Activated naive CD8-positive, alpha-beta T cell treated with anti-CD3 and anti-CD28 coated beads, Interleukin-2, amount 10 ng/mL, durations not matched to agents 7 days and 5 days (primary cell): ENCODE measurements at regions not wholly inside any gene's neighbourhood (a gene's known extent, or its start where the extent isn't known, plus 50 kb on each side); places are given as distances from the start of the nearest gene placed in this dataset.
"Not testable (repeated sequence)": the region's sequence is repeated elsewhere in the genome, so short reads cannot be mapped to it uniquely, and the experiment has no call there.

Source experiments
- ATAC-seq: fragments of 150-1000 bp; cut with Tn5 transposase; one replicate; pipeline ENCODE4 v1.10.0; 2021; ENCODE audit warnings: low read depth, moderate library complexity
- POLR2A ChIA-PET: fragments of 350-600 bp; sonication (Branson Sonifier 250); formaldehyde crosslinking; loops from one replicate; lab custom pipeline; 2021; ENCODE audit warnings: antibody characterized with exemption; lab: Charles Lee
- DNase-seq: peaks from one replicate; pipeline ENCODE4 v3.0.0; 2021
- H3K27ac Mint-ChIP-seq: one replicate; pipeline ENCODE4 v1.8.0; 2022; ENCODE audit warnings: mild to moderate bottlenecking, mixed read lengths
- H3K27me3 Mint-ChIP-seq: one replicate; pipeline ENCODE4 v1.8.0; 2022; ENCODE audit warnings: mild to moderate bottlenecking, moderate library complexity, mixed read lengths
- H3K36me3 Mint-ChIP-seq: one replicate; pipeline ENCODE4 v1.8.0; 2021; ENCODE audit warnings: mild to moderate bottlenecking, mixed read lengths
- H3K4me1 Mint-ChIP-seq: one replicate; pipeline ENCODE4 v1.8.0; 2021; ENCODE audit warnings: mixed read lengths
- H3K4me3 Mint-ChIP-seq: one replicate; pipeline ENCODE4 v1.8.0; 2022; ENCODE audit warnings: mild to moderate bottlenecking, moderate library complexity, mixed read lengths
- H3K9me3 Mint-ChIP-seq: one replicate; pipeline ENCODE4 v1.8.0; 2021; ENCODE audit warnings: mixed read lengths

- ATAC-seq (no peak), DNase-seq (no peak)
- Mint-ChIP-seq H3K9me3 (peaks cover 2% of the 10 kb centered on the region), H3K36me3 (no peaks in the 10 kb centered on the region), H3K4me1 (no peaks in the 10 kb centered on the region), H3K27ac (no peak overlapping the region), H3K27me3 (no peaks in the 10 kb centered on the region), H3K4me3 (no peak overlapping the region)
- POLR2A ChIA-PET = no interaction called here
These were observed 300.3 kb downstream of the MRPS30 start for GRCh38 chr5:45109062-45109461.

GRCh38 chr5:45109636-45110035, 300.9 kb downstream of the MRPS30 start:
- POLR2A ChIA-PET = no interaction called here
- no peaks in the 10 kb centered on the region for H3K27me3 Mint-ChIP-seq

DNA sequence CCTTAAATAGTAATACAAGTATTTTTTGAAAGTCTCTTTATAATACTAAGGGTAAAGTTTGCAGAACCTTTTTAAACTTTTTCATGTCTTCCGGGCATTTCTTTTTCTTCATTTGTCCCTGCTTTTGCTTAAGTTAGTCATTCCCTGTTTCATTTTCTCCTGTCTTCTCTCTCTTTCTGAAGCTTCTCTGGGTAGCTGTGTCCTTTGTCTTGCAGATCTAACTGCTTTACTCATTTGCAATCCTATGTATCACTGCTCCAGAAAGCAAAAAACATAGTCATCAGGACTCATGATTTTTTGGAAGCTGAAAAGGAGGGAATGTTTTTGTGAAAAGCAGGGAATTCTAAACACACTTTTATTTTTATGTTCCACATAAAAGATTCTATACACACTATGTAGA, 301.7 kb downstream of the MRPS30 start:
- Mint-ChIP-seq H3K4me1 (no peaks in the 10 kb centered on the region), H3K27ac (no peak overlapping the region), H3K4me3 (no peak overlapping the region), H3K27me3 (no peaks in the 10 kb centered on the region), H3K36me3 (no peaks in the 10 kb centered on the region), H3K9me3 (peaks cover 4% of the 10 kb centered on the region)
- DNase-seq (no peak), ATAC-seq (no peak)
- POLR2A ChIA-PET = no interaction called here

More at GRCh38 chr5:45109636-45110035, 300.9 kb downstream of the MRPS30 start:
- Mint-ChIP-seq H3K9me3 (peaks cover 2% of the 10 kb centered on the region), H3K27ac (no peak overlapping the region), H3K36me3 (no peaks in the 10 kb centered on the region), H3K4me1 (no peaks in the 10 kb centered on the region), H3K4me3 (no peak overlapping the region)
- DNase-seq = no peak
- ATAC-seq = no peak

- POLR2A ChIA-PET = no interaction called here
- H3K36me3 Mint-ChIP-seq = no peaks in the 10 kb centered on the region
- H3K27ac Mint-ChIP-seq = no peak overlapping the region
- DNase-seq (no peak), ATAC-seq (no peak)
- no peak overlapping the region for H3K4me3 Mint-ChIP-seq
- peaks cover 7% of the 10 kb centered on the region for H3K9me3 Mint-ChIP-seq
- no peaks in the 10 kb centered on the region for H3K4me1 Mint-ChIP-seq
- H3K27me3 Mint-ChIP-seq = no peaks in the 10 kb centered on the region
These were observed 305.0 kb downstream of the MRPS30 start for GRCh38 chr5:45113726-45114125.

GRCh38 chr5:45132972-45133371, 324.2 kb downstream of the MRPS30 start:
- Mint-ChIP-seq H3K4me3 (no peak overlapping the region), H3K27me3 (peaks cover 1% of the 10 kb centered on the region), H3K4me1 (no peaks in the 10 kb centered on the region), H3K27ac (no peak overlapping the region), H3K36me3 (no peaks in the 10 kb centered on the region), H3K9me3 (peaks cover 6% of the 10 kb centered on the region)
- ATAC-seq (no peak), DNase-seq (no peak)
- POLR2A ChIA-PET = no interaction called here

GRCh38 chr5:45162974-45163373, 354.2 kb downstream of the MRPS30 start:
- POLR2A ChIA-PET = no interaction called here
- ATAC-seq = no peak
- no peaks in the 10 kb centered on the region for H3K36me3 Mint-ChIP-seq

GRCh38 chr5:45171563-45171962, 362.8 kb downstream of the MRPS30 start:
- Mint-ChIP-seq H3K4me1 (no peaks in the 10 kb centered on the region), H3K4me3 (no peak overlapping the region), H3K36me3 (no peaks in the 10 kb centered on the region), H3K27me3 (no peaks in the 10 kb centered on the region), H3K27ac (no peak overlapping the region), H3K9me3 (no peaks in the 10 kb centered on the region)
- no peak for ATAC-seq
- DNase-seq = no peak
- POLR2A ChIA-PET = no interaction called here

More at GRCh38 chr5:45162974-45163373, 354.2 kb downstream of the MRPS30 start:
- no peaks in the 10 kb centered on the region for H3K27me3 Mint-ChIP-seq
- no peak overlapping the region for H3K27ac Mint-ChIP-seq
- H3K4me3 Mint-ChIP-seq = no peak overlapping the region
- no peaks in the 10 kb centered on the region for H3K4me1 Mint-ChIP-seq
- H3K9me3 Mint-ChIP-seq = no peaks in the 10 kb centered on the region
- no peak for DNase-seq

DNA sequence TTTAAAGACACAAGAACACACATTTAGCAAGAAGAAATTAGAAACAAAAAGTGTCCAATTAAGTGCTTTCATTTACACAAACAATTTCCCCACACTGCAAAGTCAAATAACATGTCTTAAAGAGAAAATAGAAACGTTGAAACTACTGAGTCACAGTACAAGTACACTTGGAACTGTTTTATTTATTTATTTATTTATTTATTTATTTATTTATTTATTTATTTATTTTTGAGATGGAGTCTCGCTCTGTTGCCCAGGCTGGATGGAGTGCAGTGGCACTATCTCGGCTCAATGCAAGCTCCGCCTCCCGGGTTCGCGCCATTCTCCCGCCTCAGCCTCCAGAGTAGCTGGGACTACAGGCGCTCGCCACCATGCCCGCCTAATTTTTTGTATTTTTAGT, 363.9 kb downstream of the MRPS30 start:
- ATAC-seq, H3K27me3 Mint-ChIP-seq, H3K27ac Mint-ChIP-seq, H3K9me3 Mint-ChIP-seq, POLR2A ChIA-PET, H3K4me3 Mint-ChIP-seq, H3K36me3 Mint-ChIP-seq, H3K4me1 Mint-ChIP-seq, DNase-seq: not testable (repeated sequence)

- no peaks in the 10 kb centered on the region for H3K4me1 Mint-ChIP-seq
- peaks cover 2% of the 10 kb centered on the region for H3K9me3 Mint-ChIP-seq
- no peak overlapping the region for H3K27ac Mint-ChIP-seq
- DNase-seq (no peak), ATAC-seq (no peak)
- no peaks in the 10 kb centered on the region for H3K36me3 Mint-ChIP-seq
- H3K27me3 Mint-ChIP-seq = no peaks in the 10 kb centered on the region
- H3K4me3 Mint-ChIP-seq = no peak overlapping the region
- POLR2A ChIA-PET = no interaction called here
These were observed 370.9 kb downstream of the MRPS30 start for GRCh38 chr5:45179686-45180085.

DNA sequence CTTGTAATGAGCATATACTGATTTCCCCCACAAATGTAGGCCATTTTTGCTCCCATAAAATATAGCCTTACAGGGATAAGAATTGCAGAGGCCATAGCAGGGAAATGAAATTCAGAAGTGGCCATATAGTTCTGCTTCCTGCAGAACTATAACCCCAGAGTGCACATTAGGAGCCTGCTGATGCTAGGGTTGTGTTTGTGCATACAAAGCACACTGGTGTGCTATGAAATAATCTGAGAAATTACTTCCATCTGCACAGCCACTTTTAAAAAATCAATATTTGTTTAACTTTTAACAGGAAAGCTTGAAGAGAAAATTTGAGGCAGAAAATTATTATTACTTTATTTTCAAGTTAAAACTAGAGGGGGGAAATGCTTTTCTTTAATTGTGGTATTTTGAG, 380.3 kb downstream of the MRPS30 start:
- Mint-ChIP-seq H3K27me3 (no peaks in the 10 kb centered on the region), H3K4me1 (no peaks in the 10 kb centered on the region), H3K4me3 (no peak overlapping the region), H3K27ac (no peak overlapping the region), H3K36me3 (no peaks in the 10 kb centered on the region), H3K9me3 (peaks cover 2% of the 10 kb centered on the region)
- DNase-seq (no peak), ATAC-seq (no peak)
- POLR2A ChIA-PET = no interaction called here

GRCh38 chr5:45189481-45189880, 380.7 kb downstream of the MRPS30 start:
- Mint-ChIP-seq H3K4me1 (no peaks in the 10 kb centered on the region), H3K4me3 (no peak overlapping the region), H3K27ac (no peak overlapping the region), H3K36me3 (no peaks in the 10 kb centered on the region), H3K27me3 (no peaks in the 10 kb centered on the region), H3K9me3 (peaks cover 2% of the 10 kb centered on the region)
- DNase-seq (no peak), ATAC-seq (no peak)
- POLR2A ChIA-PET = no interaction called here

DNA sequence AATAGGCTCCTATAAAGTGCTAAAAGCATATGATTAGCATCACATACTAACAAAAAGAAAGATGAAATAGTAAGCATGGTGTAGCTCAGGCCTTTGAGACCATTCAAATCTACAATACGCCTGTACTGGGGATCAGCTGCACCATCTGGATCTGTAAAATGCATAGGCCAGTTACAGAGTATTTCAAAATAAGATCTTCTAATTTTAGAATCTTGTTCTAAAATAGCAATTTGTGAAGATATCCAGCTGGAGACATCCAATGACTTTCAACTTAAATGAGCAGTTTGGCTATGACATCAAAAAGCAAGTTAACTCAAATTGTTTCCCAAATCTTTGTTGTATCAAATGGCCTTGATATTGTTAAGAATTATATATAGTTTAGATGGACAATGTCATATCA, 386.3 kb downstream of the MRPS30 start:
- Mint-ChIP-seq H3K27ac (no peak overlapping the region), H3K4me3 (no peak overlapping the region), H3K27me3 (no peaks in the 10 kb centered on the region), H3K36me3 (no peaks in the 10 kb centered on the region), H3K9me3 (peaks cover 2% of the 10 kb centered on the region), H3K4me1 (no peaks in the 10 kb centered on the region)
- no peak for ATAC-seq
- no peak for DNase-seq
- POLR2A ChIA-PET = no interaction called here
